ENCODE measurements at regions not wholly inside any gene's neighbourhood (a gene's known extent, or its start where the extent isn't known, plus 50 kb on each side); places are given as distances from the start of the nearest gene placed in this dataset.

DNA sequence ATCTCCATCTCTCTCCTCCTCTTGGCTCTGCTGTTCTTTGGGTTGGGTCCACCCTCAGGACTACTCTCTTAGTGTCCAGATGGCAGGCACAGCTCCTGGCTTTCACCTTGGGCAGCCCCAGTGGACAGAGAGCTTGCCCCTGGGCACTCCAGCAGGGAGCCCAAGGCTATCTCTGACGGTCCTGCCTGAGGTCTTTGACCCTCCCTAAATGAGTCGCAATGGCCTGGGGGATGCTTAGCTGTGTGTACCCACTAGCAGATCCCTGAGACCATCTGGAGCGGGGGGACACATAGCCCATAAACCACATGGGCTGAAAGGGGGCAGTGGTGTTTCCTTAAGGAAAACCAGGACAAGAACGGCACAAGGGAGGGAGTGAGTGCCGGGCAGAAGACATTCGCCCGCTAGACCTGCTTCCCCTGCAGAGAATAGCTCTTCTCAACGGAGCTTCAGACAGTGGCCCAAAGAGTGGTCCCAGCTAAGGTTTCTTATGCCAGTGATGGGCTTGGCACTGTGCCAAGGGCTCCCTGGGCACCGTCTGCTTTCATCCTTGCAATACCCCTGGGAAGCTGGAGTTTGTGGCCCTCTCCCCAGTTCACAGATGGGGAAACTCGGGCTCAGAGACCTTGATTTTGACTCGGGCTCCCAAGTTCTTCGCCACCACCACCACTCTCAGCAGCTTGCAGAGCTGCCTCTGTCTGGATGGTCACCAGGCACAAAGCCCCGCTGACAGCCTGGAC lies 53.9 kb upstream of the ANO1 start:
- Histone ChIP-seq H3K4me2 (ENCODE audit: low read length, poor library complexity, severe bottlenecking) (no peak overlapping the region), H2BK12ac (ENCODE audit: low read length in 2 of 2) (no peak overlapping the region), H3K4ac (ENCODE audit: low read depth in 1 of 2, low read length in 2 of 2) (no peak overlapping the region), H3K79me1 (replicated peaks; ENCODE audit: low read length, poor library complexity, severe bottlenecking) (no peaks in the 10 kb centered on the region), H3K14ac (ENCODE audit: low read length in 2 of 2) (no peak overlapping the region), H2BK120ac (ENCODE audit: low read depth, low read length) (no peak overlapping the region), H2BK5ac (ENCODE audit: low read depth, low read length, poor library complexity, severe bottlenecking) (no peak overlapping the region), H4K91ac (ENCODE audit: low read length) (no peak overlapping the region), H3K9ac (ENCODE audit: low read length) (no peak overlapping the region), H4K8ac (ENCODE audit: low read length) (no peak overlapping the region), H3K18ac (ENCODE audit: low read depth in 1 of 2, low read length in 2 of 2) (no peak overlapping the region), H3K27ac (ENCODE audit: low read length, poor library complexity, severe bottlenecking) (no peak overlapping the region), H3K23ac (ENCODE audit: low read length in 2 of 2) (no peak overlapping the region), H3K36me3 (ENCODE audit: control insufficient read depth in 1 of 2, insufficient read depth in 2 of 2, low read depth in 1 of 2, low read length in 2 of 2) (no peaks in the 10 kb centered on the region), H3K4me1 (ENCODE audit: control insufficient read depth, insufficient read depth, low read depth, low read length) (peaks cover 2% of the 10 kb centered on the region), H2BK15ac (ENCODE audit: low read depth, poor library complexity, severe bottlenecking) (no peak overlapping the region), H2AFZ (ENCODE audit: low read depth, low read length) (no peak overlapping the region), H3K9me3 (ENCODE audit: control insufficient read depth, low read length) (no peaks in the 10 kb centered on the region), H3K4me3 (ENCODE audit: insufficient read depth in 1 of 2, low read depth in 1 of 2, low read length in 2 of 2) (no peak overlapping the region), H2AK5ac (ENCODE audit: low read length, severe bottlenecking) (no peak overlapping the region), H3K27me3 (ENCODE audit: control insufficient read depth in 1 of 2, insufficient read depth in 1 of 2, low read length in 2 of 2) (peaks cover 0 to 23% of the 10 kb centered on the region in 2 experiments)
- no peak for DNase-seq
- 91% methylated on average over 13 of the region's 13 CpGs for WGBS

- WGBS, result 98% methylated on average over 3 of the region's 3 CpGs
- Histone ChIP-seq H2BK5ac (ENCODE audit: low read depth, low read length, poor library complexity, severe bottlenecking) (no peak overlapping the region), H3K14ac (ENCODE audit: low read length in 2 of 2) (no peak overlapping the region), H3K4me2 (ENCODE audit: low read length, poor library complexity, severe bottlenecking) (no peak overlapping the region), H2BK12ac (ENCODE audit: low read length in 2 of 2) (no peak overlapping the region), H3K27ac (ENCODE audit: low read length, poor library complexity, severe bottlenecking) (no peak overlapping the region), H2AK5ac (ENCODE audit: low read length, severe bottlenecking) (no peak overlapping the region), H3K9ac (ENCODE audit: low read length) (no peak overlapping the region), H3K9me3 (ENCODE audit: control insufficient read depth, low read length) (no peaks in the 10 kb centered on the region), H2AFZ (ENCODE audit: low read depth, low read length) (no peak overlapping the region), H4K8ac (ENCODE audit: low read length) (no peak overlapping the region), H3K4me3 (ENCODE audit: insufficient read depth in 1 of 2, low read depth in 1 of 2, low read length in 2 of 2) (no peak overlapping the region), H4K91ac (ENCODE audit: low read length) (no peak overlapping the region), H3K27me3 (ENCODE audit: control insufficient read depth in 1 of 2, insufficient read depth in 1 of 2, low read length in 2 of 2) (peaks cover 0 to 23% of the 10 kb centered on the region in 2 experiments), H3K36me3 (ENCODE audit: control insufficient read depth in 1 of 2, insufficient read depth in 2 of 2, low read depth in 1 of 2, low read length in 2 of 2) (no peaks in the 10 kb centered on the region), H2BK120ac (ENCODE audit: low read depth, low read length) (no peak overlapping the region), H2BK15ac (ENCODE audit: low read depth, poor library complexity, severe bottlenecking) (no peak overlapping the region), H3K79me1 (replicated peaks; ENCODE audit: low read length, poor library complexity, severe bottlenecking) (no peaks in the 10 kb centered on the region), H3K18ac (ENCODE audit: low read depth in 1 of 2, low read length in 2 of 2) (no peak overlapping the region), H3K4me1 (ENCODE audit: control insufficient read depth, insufficient read depth, low read depth, low read length) (peaks cover 2% of the 10 kb centered on the region), H3K4ac (ENCODE audit: low read depth in 1 of 2, low read length in 2 of 2) (no peak overlapping the region), H3K23ac (ENCODE audit: low read length in 2 of 2) (no peak overlapping the region)
- no peak for DNase-seq
These were observed 53.4 kb upstream of the ANO1 start for GRCh38 chr11:70024773-70025045.

GRCh38 chr11:70025308-70025707 lies 52.8 kb upstream of the ANO1 start:
- H2BK5ac ChIP-seq (ENCODE audit: low read depth, low read length, poor library complexity, severe bottlenecking), result no peak overlapping the region
- H3K9ac ChIP-seq (ENCODE audit: low read length), result no peak overlapping the region
- no peak overlapping the region for H3K18ac ChIP-seq (ENCODE audit: low read depth in 1 of 2, low read length in 2 of 2)
- H4K8ac ChIP-seq (ENCODE audit: low read length), result no peak overlapping the region
- no peaks in the 10 kb centered on the region for H3K79me1 ChIP-seq (replicated peaks; ENCODE audit: low read length, poor library complexity, severe bottlenecking)
- H2BK15ac ChIP-seq (ENCODE audit: low read depth, poor library complexity, severe bottlenecking), result no peak overlapping the region
- DNase-seq, result no peak
- H3K36me3 ChIP-seq (ENCODE audit: control insufficient read depth in 1 of 2, insufficient read depth in 2 of 2, low read depth in 1 of 2, low read length in 2 of 2), result no peaks in the 10 kb centered on the region
- H2BK12ac ChIP-seq (ENCODE audit: low read length in 2 of 2), result no peak overlapping the region
- H2AK5ac ChIP-seq (ENCODE audit: low read length, severe bottlenecking), result no peak overlapping the region
- H3K27me3 ChIP-seq (ENCODE audit: control insufficient read depth in 1 of 2, insufficient read depth in 1 of 2, low read length in 2 of 2), result peaks cover 0 to 17% of the 10 kb centered on the region in 2 experiments
- no peak overlapping the region for H2AFZ ChIP-seq (ENCODE audit: low read depth, low read length)
- H2BK120ac ChIP-seq (ENCODE audit: low read depth, low read length), result no peak overlapping the region
- peaks cover 2% of the 10 kb centered on the region for H3K4me1 ChIP-seq (ENCODE audit: control insufficient read depth, insufficient read depth, low read depth, low read length)
- H3K4me2 ChIP-seq (ENCODE audit: low read length, poor library complexity, severe bottlenecking), result no peak overlapping the region
- no peaks in the 10 kb centered on the region for H3K9me3 ChIP-seq (ENCODE audit: control insufficient read depth, low read length)
- no peak overlapping the region for H3K4ac ChIP-seq (ENCODE audit: low read depth in 1 of 2, low read length in 2 of 2)
- no peak overlapping the region for H3K4me3 ChIP-seq (ENCODE audit: insufficient read depth in 1 of 2, low read depth in 1 of 2, low read length in 2 of 2)
- H4K91ac ChIP-seq (ENCODE audit: low read length), result no peak overlapping the region
- WGBS, result 92% methylated on average over 3 of the region's 3 CpGs
- H3K23ac ChIP-seq (ENCODE audit: low read length in 2 of 2), result no peak overlapping the region
- H3K14ac ChIP-seq (ENCODE audit: low read length in 2 of 2), result no peak overlapping the region
- H3K27ac ChIP-seq (ENCODE audit: low read length, poor library complexity, severe bottlenecking), result no peak overlapping the region

- no peak overlapping the region for H2BK120ac ChIP-seq (ENCODE audit: low read depth, low read length)
- no peak overlapping the region for H3K14ac ChIP-seq (ENCODE audit: low read length in 2 of 2)
- no peak overlapping the region for H2AFZ ChIP-seq (ENCODE audit: low read depth, low read length)
- no peak for DNase-seq
- H2BK12ac ChIP-seq (ENCODE audit: low read length in 2 of 2), result no peak overlapping the region
- no peak overlapping the region for H4K91ac ChIP-seq (ENCODE audit: low read length)
- H3K4me1 ChIP-seq (ENCODE audit: control insufficient read depth, insufficient read depth, low read depth, low read length), result peaks cover 2% of the 10 kb centered on the region
- no peak overlapping the region for H2AK5ac ChIP-seq (ENCODE audit: low read length, severe bottlenecking)
- no peak overlapping the region for H3K4me3 ChIP-seq (ENCODE audit: insufficient read depth in 1 of 2, low read depth in 1 of 2, low read length in 2 of 2)
- H3K79me1 ChIP-seq (replicated peaks; ENCODE audit: low read length, poor library complexity, severe bottlenecking), result no peaks in the 10 kb centered on the region
- no peak overlapping the region for H3K4me2 ChIP-seq (ENCODE audit: low read length, poor library complexity, severe bottlenecking)
- no peaks in the 10 kb centered on the region for H3K36me3 ChIP-seq (ENCODE audit: control insufficient read depth in 1 of 2, insufficient read depth in 2 of 2, low read depth in 1 of 2, low read length in 2 of 2)
- H4K8ac ChIP-seq (ENCODE audit: low read length), result no peak overlapping the region
- H3K23ac ChIP-seq (ENCODE audit: low read length in 2 of 2), result no peak overlapping the region
- peaks cover 0 to 17% of the 10 kb centered on the region in 2 experiments for H3K27me3 ChIP-seq (ENCODE audit: control insufficient read depth in 1 of 2, insufficient read depth in 1 of 2, low read length in 2 of 2)
- H3K9me3 ChIP-seq (ENCODE audit: control insufficient read depth, low read length), result no peaks in the 10 kb centered on the region
- H2BK5ac ChIP-seq (ENCODE audit: low read depth, low read length, poor library complexity, severe bottlenecking), result no peak overlapping the region
- no peak overlapping the region for H3K18ac ChIP-seq (ENCODE audit: low read depth in 1 of 2, low read length in 2 of 2)
- 97% methylated on average over 3 of the region's 3 CpGs for WGBS
- no peak overlapping the region for H3K4ac ChIP-seq (ENCODE audit: low read depth in 1 of 2, low read length in 2 of 2)
- no peak overlapping the region for H2BK15ac ChIP-seq (ENCODE audit: low read depth, poor library complexity, severe bottlenecking)
- no peak overlapping the region for H3K27ac ChIP-seq (ENCODE audit: low read length, poor library complexity, severe bottlenecking)
- H3K9ac ChIP-seq (ENCODE audit: low read length), result no peak overlapping the region
These were observed 52.1 kb upstream of the ANO1 start for GRCh38 chr11:70026012-70026411.
